Activated CD4-positive, alpha-beta T cell treated with anti-CD3 and anti-CD28 coated beads, Interleukin-2, amount 10 ng/mL, durations not matched to agents 24 days and 14 days (primary cell): ENCODE measurements at regions not wholly inside any gene's neighbourhood (a gene's known extent, or its start where the extent isn't known, plus 50 kb on each side); places are given as distances from the start of the nearest gene placed in this dataset.
"Not testable (repeated sequence)": the region's sequence is repeated elsewhere in the genome, so short reads cannot be mapped to it uniquely, and the experiment has no call there.

Source experiments
- DNase-seq: peaks from one replicate; pipeline ENCODE4 v3.0.0; 2022
- H3K27ac Mint-ChIP-seq: one replicate; pipeline ENCODE4 v1.8.0; 2022; ENCODE audit warnings: mild to moderate bottlenecking, mixed read lengths
- H3K27me3 Mint-ChIP-seq: one replicate; pipeline ENCODE4 v1.8.0; 2022; ENCODE audit warnings: mixed read lengths
- H3K36me3 Mint-ChIP-seq: one replicate; pipeline ENCODE4 v1.8.0; 2022; ENCODE audit warnings: low read depth, mild to moderate bottlenecking, mixed read lengths
- H3K4me1 Mint-ChIP-seq: one replicate; pipeline ENCODE4 v1.8.0; 2021; ENCODE audit warnings: mixed read lengths
- H3K4me3 Mint-ChIP-seq: one replicate; pipeline ENCODE4 v1.8.0; 2022; ENCODE audit warnings: mild to moderate bottlenecking, moderate library complexity, mixed read lengths
- H3K9me3 Mint-ChIP-seq: one replicate; pipeline ENCODE4 v1.8.0; 2021; ENCODE audit warnings: mixed read lengths
- intact Hi-C: fragments of 100-400 bp; cut with micrococcal nuclease; formaldehyde crosslinking; loops from one replicate; pipeline ENCODE4 v1.15.1; 2023

DNA sequence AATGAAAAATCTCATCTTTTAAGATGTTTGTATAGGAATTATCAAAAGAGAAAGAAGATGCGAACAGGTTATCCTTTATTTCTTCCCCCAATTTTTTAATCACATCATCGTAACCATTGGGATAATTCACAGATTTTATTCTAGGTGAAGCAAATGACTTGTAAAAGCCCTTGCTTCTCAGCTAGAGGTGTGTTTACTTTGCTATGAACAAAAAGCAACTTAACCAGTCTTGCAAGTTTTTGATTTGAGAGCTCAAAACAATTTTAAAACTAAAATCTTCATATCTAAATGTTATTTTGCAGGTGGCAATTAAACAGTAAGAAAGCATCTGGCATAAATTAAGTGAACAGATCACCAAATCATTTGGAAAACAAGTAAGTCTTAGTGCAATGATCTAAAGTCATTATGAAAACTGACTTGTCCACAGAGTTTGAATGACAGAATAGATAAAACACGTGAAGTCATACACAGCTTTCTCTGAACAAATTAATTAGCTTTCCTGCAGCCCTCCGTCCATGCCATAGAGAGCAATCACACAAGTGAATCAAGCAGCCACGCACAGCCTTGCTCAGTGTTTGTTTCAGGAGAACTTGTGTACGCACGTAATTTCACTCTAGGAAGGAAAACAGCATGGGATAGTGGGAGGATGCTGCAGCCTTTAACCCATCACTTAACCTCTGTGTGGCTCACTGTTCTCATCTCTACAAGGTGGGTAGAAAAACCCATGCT is 85.0 kb upstream of the ZNF800 start:
- H3K27me3 Mint-ChIP-seq = peaks cover 28% of the 10 kb centered on the region
- no peaks in the 10 kb centered on the region for H3K9me3 Mint-ChIP-seq
- no peak overlapping the region for H3K27ac Mint-ChIP-seq
- no peak for DNase-seq
- no peaks in the 10 kb centered on the region for H3K36me3 Mint-ChIP-seq
- H3K4me1 Mint-ChIP-seq = no peaks in the 10 kb centered on the region
- intact Hi-C loops = no loop called here
- no peak overlapping the region for H3K4me3 Mint-ChIP-seq

DNA sequence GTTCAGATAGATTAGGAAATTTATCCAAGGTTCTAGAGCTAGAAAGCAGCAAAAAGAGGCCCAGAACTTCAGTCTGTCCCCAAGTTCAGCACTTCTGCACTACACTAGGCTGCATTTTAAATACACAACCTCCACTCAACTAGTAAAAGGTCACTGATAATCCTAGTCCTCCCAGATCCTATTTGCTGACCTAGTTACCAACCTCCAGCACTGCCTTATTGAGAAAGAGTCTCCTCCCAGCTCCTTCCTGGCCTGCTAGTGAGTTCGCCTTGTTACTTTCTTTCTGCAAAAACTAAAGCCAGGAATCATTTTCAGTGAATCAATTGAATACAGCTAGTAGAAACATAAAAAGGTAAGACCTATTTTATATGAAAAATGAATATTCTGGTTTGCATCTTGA is 84.1 kb upstream of the ZNF800 start:
- no peak overlapping the region for H3K27ac Mint-ChIP-seq
- no peak overlapping the region for H3K4me3 Mint-ChIP-seq
- no peaks in the 10 kb centered on the region for H3K9me3 Mint-ChIP-seq
- intact Hi-C loops = no loop called here
- peaks cover 26% of the 10 kb centered on the region for H3K27me3 Mint-ChIP-seq
- no peak for DNase-seq
- no peaks in the 10 kb centered on the region for H3K36me3 Mint-ChIP-seq
- no peaks in the 10 kb centered on the region for H3K4me1 Mint-ChIP-seq

DNA sequence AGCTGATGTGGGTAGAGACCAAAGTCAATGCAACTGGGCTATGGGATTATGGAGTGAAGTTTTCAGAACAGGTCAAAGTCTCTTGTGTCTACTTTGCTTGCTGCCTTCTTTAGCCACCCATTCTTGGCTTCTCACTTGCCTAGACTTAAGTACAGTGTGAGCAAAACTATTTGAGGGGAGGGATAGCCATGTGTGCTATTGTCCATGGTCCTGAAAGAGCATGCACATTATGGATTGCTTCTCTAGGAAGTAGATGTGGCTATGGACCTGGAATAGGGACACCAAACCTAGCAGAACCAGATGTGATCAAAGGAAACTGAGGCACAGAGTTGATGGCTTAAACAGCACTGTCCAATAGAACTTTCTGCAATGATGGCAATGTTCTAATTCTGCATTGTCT is 81.9 kb upstream of the ZNF800 start:
- H3K27ac Mint-ChIP-seq = no peak overlapping the region
- H3K4me3 Mint-ChIP-seq = no peak overlapping the region
- peaks cover 25% of the 10 kb centered on the region for H3K27me3 Mint-ChIP-seq
- H3K9me3 Mint-ChIP-seq = no peaks in the 10 kb centered on the region
- intact Hi-C loops = no loop called here
- no peaks in the 10 kb centered on the region for H3K4me1 Mint-ChIP-seq
- no peaks in the 10 kb centered on the region for H3K36me3 Mint-ChIP-seq
- DNase-seq = no peak

- H3K27me3 Mint-ChIP-seq = peaks cover 22% of the 10 kb centered on the region
- H3K4me3 Mint-ChIP-seq = no peak overlapping the region
- intact Hi-C loops = no loop called here
- no peak overlapping the region for H3K27ac Mint-ChIP-seq
- DNase-seq = no peak
- no peaks in the 10 kb centered on the region for H3K4me1 Mint-ChIP-seq
- no peaks in the 10 kb centered on the region for H3K36me3 Mint-ChIP-seq
- no peaks in the 10 kb centered on the region for H3K9me3 Mint-ChIP-seq
Measured at GRCh38 chr7:127473409-127473808, 80.9 kb upstream of the ZNF800 start.

GRCh38 chr7:127460077-127460476 is 67.6 kb upstream of the ZNF800 start:
- intact Hi-C loops = no loop called here
- Mint-ChIP-seq H3K27me3 (peaks cover 14% of the 10 kb centered on the region), H3K9me3 (peaks cover 9% of the 10 kb centered on the region), H3K36me3 (no peaks in the 10 kb centered on the region), H3K27ac (no peak overlapping the region), H3K4me3 (no peak overlapping the region), H3K4me1 (no peaks in the 10 kb centered on the region)
- no peak for DNase-seq

DNA sequence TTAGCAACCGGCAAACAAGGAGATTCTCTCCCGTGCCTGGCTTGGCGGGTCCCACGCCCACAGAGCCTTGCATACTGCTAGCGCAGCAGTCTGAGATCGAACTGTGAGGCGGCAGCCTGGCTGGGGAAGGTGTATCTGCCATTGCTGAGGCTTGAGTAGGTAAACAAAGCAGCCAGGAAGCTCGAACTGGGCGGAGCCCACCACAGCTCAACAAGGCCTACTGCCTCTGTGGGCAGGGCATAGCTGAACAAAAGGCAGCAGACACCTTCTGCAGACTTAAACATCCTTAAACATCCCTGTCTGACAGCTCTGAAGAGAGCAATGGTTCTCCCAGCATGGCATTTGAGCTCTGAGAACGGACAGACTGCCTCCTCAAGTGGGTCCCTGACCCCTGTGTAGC is 58.8 kb upstream of the ZNF800 start:
- H3K4me1 Mint-ChIP-seq, H3K9me3 Mint-ChIP-seq, intact Hi-C loops, H3K4me3 Mint-ChIP-seq, H3K27ac Mint-ChIP-seq, H3K36me3 Mint-ChIP-seq: not testable (repeated sequence)
- peaks cover 46% of the 10 kb centered on the region for H3K27me3 Mint-ChIP-seq
- peak; percentile 64 for DNase-seq

- no peaks in the 10 kb centered on the region for H3K9me3 Mint-ChIP-seq
- H3K27me3 Mint-ChIP-seq = peaks cover 42% of the 10 kb centered on the region
- H3K36me3 Mint-ChIP-seq = no peaks in the 10 kb centered on the region
- no peak for DNase-seq
- peaks cover 6% of the 10 kb centered on the region for H3K4me1 Mint-ChIP-seq
- H3K27ac Mint-ChIP-seq = no peak overlapping the region
- H3K4me3 Mint-ChIP-seq = no peak overlapping the region
- intact Hi-C loops = no loop called here
Measured at GRCh38 chr7:127448566-127448965, 56.1 kb upstream of the ZNF800 start.

- Mint-ChIP-seq H3K36me3 (no peaks in the 10 kb centered on the region), H3K9me3 (no peaks in the 10 kb centered on the region), H3K4me1 (peaks cover 6% of the 10 kb centered on the region), H3K27ac (no peak overlapping the region), H3K27me3 (peaks cover 47% of the 10 kb centered on the region), H3K4me3 (no peak overlapping the region)
- peak; percentile 89 for DNase-seq
- intact Hi-C loops = loop anchor here (1.0 to 2.0 kb wide), 3 partner anchors 33 to 100 kb away; no protein-coding TSS in a partner anchor
Measured at GRCh38 chr7:127447326-127447945, 54.9 kb upstream of the ZNF800 start.

- Mint-ChIP-seq H3K4me1 (peaks cover 6% of the 10 kb centered on the region), H3K27ac (no peak overlapping the region), H3K9me3 (no peaks in the 10 kb centered on the region), H3K36me3 (no peaks in the 10 kb centered on the region), H3K4me3 (no peak overlapping the region), H3K27me3 (peaks cover 45% of the 10 kb centered on the region)
- no peak for DNase-seq
- intact Hi-C loops = loop anchor here (1.0 to 2.0 kb wide), 3 partner anchors 32 to 100 kb away; no protein-coding TSS in a partner anchor
Measured at GRCh38 chr7:127446842-127447241, 54.3 kb upstream of the ZNF800 start.
